ENCODE measurements at regions not wholly inside any gene's neighbourhood (a gene's known extent, or its start where the extent isn't known, plus 50 kb on each side); places are given as distances from the start of the nearest gene placed in this dataset.
"Not testable (repeated sequence)": the region's sequence is repeated elsewhere in the genome, so short reads cannot be mapped to it uniquely, and the experiment has no call there.

- no peak for DNase-seq
These were observed 135.5 kb downstream of the CEMIP2 start for GRCh38 chr9:71632776-71633175.

GRCh38 chr9:71630377-71630995 is 137.8 kb downstream of the CEMIP2 start:
- no peak for DNase-seq

- no peak for DNase-seq
These were observed 138.6 kb downstream of the CEMIP2 start for GRCh38 chr9:71629578-71630215.

- DNase-seq, result no peak
These were observed 140.1 kb downstream of the CEMIP2 start for GRCh38 chr9:71628247-71628646.

- DNase-seq, result no peak
These were observed 140.8 kb downstream of the CEMIP2 start for GRCh38 chr9:71627537-71627936.

- DNase-seq, result no peak
These were observed 141.9 kb downstream of the CEMIP2 start for GRCh38 chr9:71626395-71626794.

GRCh38 chr9:71624728-71625127 is 143.6 kb downstream of the CEMIP2 start:
- DNase-seq, result no peak

GRCh38 chr9:71620746-71621145 is 147.6 kb downstream of the CEMIP2 start:
- no peak for DNase-seq

GRCh38 chr9:71620331-71620730 is 148.0 kb downstream of the CEMIP2 start:
- no peak for DNase-seq

- DNase-seq, result no peak
These were observed 148.4 kb downstream of the CEMIP2 start for GRCh38 chr9:71619926-71620325.

GRCh38 chr9:71614409-71615010 is 153.8 kb downstream of the CEMIP2 start:
- DNase-seq, result no peak

GRCh38 chr9:71612889-71613288 is 155.4 kb downstream of the CEMIP2 start:
- DNase-seq, result no peak

GRCh38 chr9:71609448-71609830 is 158.9 kb downstream of the CEMIP2 start:
- DNase-seq, result no peak

- no peak for DNase-seq
These were observed 159.4 kb downstream of the CEMIP2 start for GRCh38 chr9:71608825-71609447.

GRCh38 chr9:71608021-71608420 is 160.3 kb downstream of the CEMIP2 start:
- no peak for DNase-seq

GRCh38 chr9:71607461-71607881 is 160.8 kb downstream of the CEMIP2 start:
- DNase-seq, result no peak

- peak; percentile 53 to 58 for DNase-seq
These were observed 163.9 kb downstream of the CEMIP2 start for GRCh38 chr9:71604197-71605063.

GRCh38 chr9:71602652-71603051 is 165.7 kb downstream of the CEMIP2 start:
- DNase-seq, result no peak

GRCh38 chr9:71595762-71596161 is 172.6 kb downstream of the CEMIP2 start:
- DNase-seq, result not testable (repeated sequence)

GRCh38 chr9:71594541-71594940 is 173.8 kb downstream of the CEMIP2 start:
- DNase-seq, result no peak

- DNase-seq, result no peak
These were observed 175.9 kb downstream of the CEMIP2 start for GRCh38 chr9:71592400-71592799.

GRCh38 chr9:71590362-71590761 is 178.0 kb downstream of the CEMIP2 start:
- DNase-seq, result no peak

GRCh38 chr9:71589612-71590011 is 178.7 kb downstream of the CEMIP2 start:
- DNase-seq, result no peak

All from NCI-H2081 (cell line).